ENCODE measurements at regions not wholly inside any gene's neighbourhood (a gene's known extent, or its start where the extent isn't known, plus 50 kb on each side); places are given as distances from the start of the nearest gene placed in this dataset.

- DNase-seq (ENCODE audit: low spot score) = no peak
- Histone ChIP-seq H3K27ac (ENCODE audit: poor library complexity, severe bottlenecking) (no peak overlapping the region), H3K36me3 (ENCODE audit: low read depth) (no peaks in the 10 kb centered on the region)
Measured at GRCh38 chr3:64454179-64454578, 228.9 kb upstream of the PRICKLE2 start.

GRCh38 chr3:64451283-64452012 lies 226.2 kb upstream of the PRICKLE2 start:
- Histone ChIP-seq H3K27me3 (ENCODE audit: insufficient read depth, poor library complexity, severe bottlenecking) (no peaks in the 10 kb centered on the region), H3K9me3 (ENCODE audit: severe bottlenecking) (no peaks in the 10 kb centered on the region), H3K36me3 (ENCODE audit: low read depth) (no peaks in the 10 kb centered on the region), H3K27ac (ENCODE audit: poor library complexity, severe bottlenecking) (no peak overlapping the region), H3K4me1 (ENCODE audit: insufficient read depth, poor library complexity, severe bottlenecking) (peaks cover 4% of the 10 kb centered on the region), H3K4me3 (ENCODE audit: severe bottlenecking) (no peak overlapping the region)
- no peak for TF ChIP-seq CTCF (IDR thresholded peaks at IDR 0.05; ENCODE audit: poor library complexity, severe bottlenecking)
- ATAC-seq (ENCODE audit: low read depth) (no peak), DNase-seq (ENCODE audit: low spot score) (no peak)

More at GRCh38 chr3:64454179-64454578, 228.9 kb upstream of the PRICKLE2 start:
- TF ChIP-seq CTCF (IDR thresholded peaks at IDR 0.05; ENCODE audit: poor library complexity, severe bottlenecking) = no peak
- peaks cover 4% of the 10 kb centered on the region for H3K4me1 ChIP-seq (ENCODE audit: insufficient read depth, poor library complexity, severe bottlenecking)
- no peaks in the 10 kb centered on the region for H3K9me3 ChIP-seq (ENCODE audit: severe bottlenecking)
- H3K4me3 ChIP-seq (ENCODE audit: severe bottlenecking) = no peak overlapping the region
- H3K27me3 ChIP-seq (ENCODE audit: insufficient read depth, poor library complexity, severe bottlenecking) = no peaks in the 10 kb centered on the region
- no peak for ATAC-seq (ENCODE audit: low read depth)

- peaks cover 4% of the 10 kb centered on the region for H3K4me1 ChIP-seq (ENCODE audit: insufficient read depth, poor library complexity, severe bottlenecking)
- ATAC-seq (ENCODE audit: low read depth) (no peak), DNase-seq (ENCODE audit: low spot score) (no peak)
- H3K4me3 ChIP-seq (ENCODE audit: severe bottlenecking) = no peak overlapping the region
- no peaks in the 10 kb centered on the region for H3K27me3 ChIP-seq (ENCODE audit: insufficient read depth, poor library complexity, severe bottlenecking)
- TF ChIP-seq CTCF (IDR thresholded peaks at IDR 0.05; ENCODE audit: poor library complexity, severe bottlenecking) = no peak
- H3K9me3 ChIP-seq (ENCODE audit: severe bottlenecking) = no peaks in the 10 kb centered on the region
- no peak overlapping the region for H3K27ac ChIP-seq (ENCODE audit: poor library complexity, severe bottlenecking)
- no peaks in the 10 kb centered on the region for H3K36me3 ChIP-seq (ENCODE audit: low read depth)
Measured at GRCh38 chr3:64450396-64450956, 225.2 kb upstream of the PRICKLE2 start.

- Histone ChIP-seq H3K4me1 (ENCODE audit: insufficient read depth, poor library complexity, severe bottlenecking) (peaks cover 1% of the 10 kb centered on the region), H3K9me3 (ENCODE audit: severe bottlenecking) (no peaks in the 10 kb centered on the region), H3K27ac (ENCODE audit: poor library complexity, severe bottlenecking) (no peak overlapping the region), H3K4me3 (ENCODE audit: severe bottlenecking) (no peak overlapping the region), H3K36me3 (ENCODE audit: low read depth) (no peaks in the 10 kb centered on the region), H3K27me3 (ENCODE audit: insufficient read depth, poor library complexity, severe bottlenecking) (peaks cover 6% of the 10 kb centered on the region)
- TF ChIP-seq CTCF (IDR thresholded peaks at IDR 0.05; ENCODE audit: poor library complexity, severe bottlenecking) = no peak
- DNase-seq (ENCODE audit: low spot score) (no peak), ATAC-seq (ENCODE audit: low read depth) (no peak)
Measured at GRCh38 chr3:64449026-64449425, 223.8 kb upstream of the PRICKLE2 start.

- H3K27me3 ChIP-seq (ENCODE audit: insufficient read depth, poor library complexity, severe bottlenecking) = peaks cover 6% of the 10 kb centered on the region
- no peak for DNase-seq (ENCODE audit: low spot score)
Measured at GRCh38 chr3:64445944-64446300, 220.7 kb upstream of the PRICKLE2 start.

More at GRCh38 chr3:64445944-64446300, 220.7 kb upstream of the PRICKLE2 start:
- ATAC-seq (ENCODE audit: low read depth) = no peak
- Histone ChIP-seq H3K27ac (ENCODE audit: poor library complexity, severe bottlenecking) (no peak overlapping the region), H3K4me1 (ENCODE audit: insufficient read depth, poor library complexity, severe bottlenecking) (peaks cover under 1% of the 10 kb centered on the region), H3K9me3 (ENCODE audit: severe bottlenecking) (no peaks in the 10 kb centered on the region), H3K4me3 (ENCODE audit: severe bottlenecking) (no peak overlapping the region), H3K36me3 (ENCODE audit: low read depth) (no peaks in the 10 kb centered on the region)
- no peak for TF ChIP-seq CTCF (IDR thresholded peaks at IDR 0.05; ENCODE audit: poor library complexity, severe bottlenecking)
